Neuronal stem cell (in vitro differentiated cells): ENCODE measurements at regions not wholly inside any gene's neighbourhood (a gene's known extent, or its start where the extent isn't known, plus 50 kb on each side); places are given as distances from the start of the nearest gene placed in this dataset.

Source experiments
- DNase-seq: peaks from one replicate; pipeline ENCODE4 v3.0.0-alpha.2; 2013; ENCODE audit warnings: low spot score
- H2AFZ ChIP-seq: one replicate; pipeline ENCODE4 v1.6.1; 2013; ENCODE audit warnings: mild to moderate bottlenecking, low read length, inconsistent platforms
- H2AK5ac ChIP-seq: 2 replicates; pipeline ENCODE4 v1.6.1; 2013; ENCODE audit warnings: low read depth, mild to moderate bottlenecking, inconsistent platforms, low read length, moderate library complexity, mixed read lengths
- H2BK120ac ChIP-seq: 2 replicates; pipeline ENCODE4 v1.6.1; 2013; ENCODE audit warnings: low read depth, mild to moderate bottlenecking, inconsistent platforms, low read length, moderate library complexity, mixed read lengths
- H2BK12ac ChIP-seq: one replicate; pipeline ENCODE4 v1.6.1; 2013; ENCODE audit warnings: low read length, inconsistent platforms
- H2BK15ac ChIP-seq: 2 replicates; pipeline ENCODE4 v1.6.1; 2013; ENCODE audit warnings: mild to moderate bottlenecking, low read length, inconsistent platforms, mixed read lengths
- H2BK5ac ChIP-seq: one replicate; pipeline ENCODE4 v1.6.1; 2013; ENCODE audit warnings: inconsistent platforms, mild to moderate bottlenecking, low read length, moderate library complexity
- H3K14ac ChIP-seq: one replicate; pipeline ENCODE4 v1.6.1; 2013; ENCODE audit warnings: low read length, inconsistent platforms
- H3K18ac ChIP-seq: 2 replicates; pipeline ENCODE4 v1.6.1; 2013; ENCODE audit warnings: low read length, inconsistent platforms
- H3K23ac ChIP-seq: 2 replicates; pipeline ENCODE4 v1.6.1; 2013; ENCODE audit warnings: low read depth, mild to moderate bottlenecking, mixed read lengths, low read length, inconsistent platforms; ENCODE audit not compliant: poor library complexity
- H3K27ac ChIP-seq: replicated peaks from 3 replicates; pipeline ENCODE4 v1.5.1; 2013; ENCODE audit warnings: low read length, inconsistent platforms
- H3K27me3 ChIP-seq, 3 experiments: 2 replicates each; pipeline ENCODE4 v1.6.1; 2013; ENCODE audit warnings: low read length in 3 of 3, mild to moderate bottlenecking in 2 of 3, inconsistent platforms in 1 of 3, low read depth in 1 of 3, mixed read lengths in 1 of 3, moderate library complexity in 1 of 3; ENCODE audit not compliant: control insufficient read depth in 3 of 3, insufficient read depth in 3 of 3
- H3K36me3 ChIP-seq, 2 donors: replicated peaks in 1 of 2; 2 replicates each; pipeline ENCODE4 v1.6.1; 2013; ENCODE audit warnings: low read length in 2 of 2; ENCODE audit not compliant: control insufficient read depth in 2 of 2, insufficient read depth in 2 of 2
- H3K4ac ChIP-seq: 2 replicates; pipeline ENCODE4 v1.6.1; 2013; ENCODE audit warnings: inconsistent platforms, mild to moderate bottlenecking, low read length, moderate library complexity
- H3K4me1 ChIP-seq, 2 donors: 1 replicate in 1 of 2; 2 replicates in 1 of 2; pipeline ENCODE4 v1.6.1; 2013; ENCODE audit warnings: low read length in 2 of 2, low read depth in 1 of 2; ENCODE audit not compliant: control insufficient read depth in 2 of 2, insufficient read depth in 1 of 2
- H3K4me2 ChIP-seq: one replicate; pipeline ENCODE4 v1.6.1; 2013; ENCODE audit warnings: mild to moderate bottlenecking, low read length, inconsistent platforms; ENCODE audit not compliant: insufficient read depth, poor library complexity, severe bottlenecking
- H3K4me3 ChIP-seq, 2 donors: 2 replicates each; pipeline ENCODE4 v1.5.1; 2013; ENCODE audit warnings: low read length in 2 of 2, mild to moderate bottlenecking in 2 of 2, inconsistent platforms in 1 of 2, moderate library complexity in 1 of 2
- H3K79me1 ChIP-seq: one replicate; pipeline ENCODE4 v1.6.1; 2013; ENCODE audit warnings: low read depth, mild to moderate bottlenecking, inconsistent platforms, low read length, moderate library complexity
- H3K9ac ChIP-seq: one replicate; pipeline ENCODE4 v1.6.1; 2013; ENCODE audit warnings: mild to moderate bottlenecking, low read depth, low read length, inconsistent platforms; ENCODE audit not compliant: poor library complexity
- H3K9me3 ChIP-seq, 2 donors: replicated peaks in 1 of 2; 2 replicates each; pipeline versions ENCODE3 to v1.6.1; 2013; ENCODE audit warnings: low read length in 2 of 2, mild to moderate bottlenecking in 2 of 2, inconsistent platforms in 1 of 2, low read depth in 1 of 2, mixed read lengths in 1 of 2, moderate library complexity in 1 of 2; ENCODE audit not compliant: control insufficient read depth in 2 of 2, insufficient read depth in 1 of 2
- H4K8ac ChIP-seq: one replicate; pipeline ENCODE4 v1.6.1; 2013; ENCODE audit warnings: low read depth, mild to moderate bottlenecking, inconsistent platforms, low read length, moderate library complexity
- H4K91ac ChIP-seq: one replicate; pipeline ENCODE4 v1.6.1; 2013; ENCODE audit warnings: low read length, low read depth, mild to moderate bottlenecking, inconsistent platforms; ENCODE audit not compliant: poor library complexity
- WGBS, 2 donors: extraction: QIAGEN DNeasy Blood & Tissue Kit; methylation state at CpG; one replicate each; pipeline ENCODE4 v1.1.7; 2013; ENCODE audit warnings: missing lambda C conversion rate in 2 of 2, mixed read lengths in 1 of 2; ENCODE audit not compliant: insufficient read length in 2 of 2, insufficient replicate concordance in 1 of 2; ENCODE audit errors: extremely low coverage in 2 of 2; 5-methylcytosine and 5-hydroxymethylcytosine counted together

DNA sequence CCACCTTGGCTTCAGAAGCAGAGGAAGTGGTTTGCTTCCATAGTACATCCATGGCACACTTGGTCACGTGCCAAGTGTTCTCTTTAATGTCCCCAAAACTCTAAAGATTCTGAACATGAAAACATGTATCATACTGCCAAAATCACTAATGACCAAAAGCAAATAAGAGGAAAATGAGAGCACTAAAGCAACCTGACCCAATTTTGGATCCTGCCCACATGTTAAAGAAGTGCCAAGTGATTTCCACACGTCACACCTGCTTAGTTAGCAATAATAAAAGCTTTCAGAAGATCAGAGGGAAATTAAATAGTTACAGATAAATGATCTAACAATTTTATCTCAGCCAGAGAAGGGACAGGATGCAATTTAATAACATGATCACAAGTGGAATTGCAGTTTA is 1170.0 kb downstream of the XPNPEP1 start:
- Histone ChIP-seq H2BK12ac (no peak overlapping the region), H4K8ac (no peak overlapping the region), H3K27ac (no peak overlapping the region), H2BK5ac (no peak overlapping the region), H3K4me1 (no peaks in the 10 kb centered on the region), H3K27me3 (no peaks in the 10 kb centered on the region), H3K9ac (no peak overlapping the region), H3K9me3 (no peaks in the 10 kb centered on the region), H3K4me2 (no peak overlapping the region), H3K36me3 (no peaks in the 10 kb centered on the region), H2AFZ (no peak overlapping the region), H4K91ac (no peak overlapping the region), H3K23ac (no peak overlapping the region), H2BK15ac (no peak overlapping the region), H3K4me3 (no peak overlapping the region), H3K79me1 (no peaks in the 10 kb centered on the region), H3K14ac (no peak overlapping the region), H3K18ac (no peak overlapping the region), H3K4ac (no peak overlapping the region), H2AK5ac (no peak overlapping the region), H2BK120ac (no peak overlapping the region)
- no peak for DNase-seq
- no CpG with 5 or more reads among the region's 2 CpGs for WGBS, 2 donors

DNA sequence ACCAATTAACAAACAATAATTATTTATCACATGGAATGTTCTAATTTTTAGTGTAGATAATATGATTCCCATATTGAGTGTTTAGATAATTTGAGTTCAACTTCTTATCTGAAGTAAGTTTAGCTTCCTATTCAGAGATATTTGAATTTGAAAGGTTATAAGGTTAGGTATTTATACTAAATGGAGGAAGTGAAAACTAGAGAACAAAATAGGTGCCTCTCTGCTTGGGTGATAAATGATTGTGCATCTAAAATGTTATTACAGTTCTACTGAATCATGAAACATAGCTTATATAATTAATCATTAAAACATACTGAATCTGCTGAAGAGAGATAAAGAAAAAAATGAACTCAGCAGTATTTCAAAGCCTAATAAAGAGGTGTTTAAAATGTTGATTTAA is 1174.3 kb downstream of the XPNPEP1 start:
- no peak overlapping the region for H2BK5ac ChIP-seq
- no peaks in the 10 kb centered on the region for H3K36me3 ChIP-seq
- H3K9me3 ChIP-seq: no peaks in the 10 kb centered on the region
- H3K18ac ChIP-seq: no peak overlapping the region
- no peak overlapping the region for H3K14ac ChIP-seq
- no peak overlapping the region for H3K4ac ChIP-seq
- H2BK120ac ChIP-seq: no peak overlapping the region
- H2BK12ac ChIP-seq: no peak overlapping the region
- no peak overlapping the region for H4K91ac ChIP-seq
- H3K27ac ChIP-seq: no peak overlapping the region
- no peaks in the 10 kb centered on the region for H3K27me3 ChIP-seq
- no peak overlapping the region for H3K4me3 ChIP-seq
- no peak for DNase-seq
- no peak overlapping the region for H2BK15ac ChIP-seq
- H2AK5ac ChIP-seq: no peak overlapping the region
- no peak overlapping the region for H3K23ac ChIP-seq
- H3K79me1 ChIP-seq: no peaks in the 10 kb centered on the region
- no peak overlapping the region for H3K4me2 ChIP-seq
- H4K8ac ChIP-seq: no peak overlapping the region
- no peak overlapping the region for H3K9ac ChIP-seq
- no peaks in the 10 kb centered on the region for H3K4me1 ChIP-seq
- no peak overlapping the region for H2AFZ ChIP-seq

DNA sequence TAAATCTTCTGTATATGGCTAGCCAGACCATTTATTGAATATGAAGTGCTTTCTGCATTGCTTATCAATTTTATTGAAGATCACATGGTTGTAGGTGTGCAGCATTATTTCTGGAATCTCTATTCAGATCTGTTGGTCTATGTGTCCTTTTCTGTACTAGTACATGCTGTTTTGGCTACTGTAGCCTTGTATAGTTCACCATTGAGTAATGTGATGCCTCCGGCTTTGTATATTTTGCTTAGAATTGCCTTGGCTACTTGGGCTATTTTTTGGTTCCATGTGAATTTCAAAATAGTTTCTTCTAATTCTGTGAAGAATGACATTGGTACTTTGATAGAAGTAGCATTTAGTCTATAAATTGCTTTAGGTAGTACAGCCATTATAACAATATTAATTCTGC is 1187.2 kb downstream of the XPNPEP1 start:
- Histone ChIP-seq H3K4me1 (no peaks in the 10 kb centered on the region), H3K27me3 (no peaks in the 10 kb centered on the region), H3K79me1 (no peaks in the 10 kb centered on the region), H4K8ac (no peak overlapping the region), H3K4ac (no peak overlapping the region), H2BK120ac (no peak overlapping the region), H3K4me2 (no peak overlapping the region), H3K4me3 (no peak overlapping the region), H2BK15ac (no peak overlapping the region), H4K91ac (no peak overlapping the region), H3K9ac (no peak overlapping the region), H3K18ac (no peak overlapping the region), H3K14ac (no peak overlapping the region), H3K23ac (no peak overlapping the region), H2AFZ (no peak overlapping the region), H2AK5ac (no peak overlapping the region), H3K36me3 (no peaks in the 10 kb centered on the region), H3K9me3 (peaks cover 0 to 2% of the 10 kb centered on the region in 2 donors), H3K27ac (no peak overlapping the region), H2BK5ac (no peak overlapping the region), H2BK12ac (no peak overlapping the region)
- no peak for DNase-seq
- WGBS, 2 donors: no CpG with 5 or more reads among the region's 1 CpG

DNA sequence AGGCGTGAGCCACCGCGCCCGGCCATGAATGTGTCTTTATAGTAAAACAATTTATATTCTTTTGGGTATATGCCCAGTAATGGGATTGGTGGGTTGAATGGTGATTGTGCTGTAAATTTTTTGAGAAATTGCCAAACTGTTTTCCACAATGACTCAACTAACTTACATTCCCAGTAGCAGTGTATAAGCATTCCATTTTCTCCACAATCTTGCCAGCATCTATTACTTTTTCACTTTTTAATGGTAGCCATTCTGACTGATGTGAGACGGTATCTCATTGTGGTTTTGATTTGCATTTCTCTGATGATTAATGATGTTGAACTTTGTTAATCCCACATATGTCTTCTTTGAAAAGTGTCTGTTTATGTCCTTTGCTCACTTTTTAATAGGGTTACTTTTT is 1187.9 kb downstream of the XPNPEP1 start:
- Histone ChIP-seq H3K4me3 (no peak overlapping the region), H3K4ac (no peak overlapping the region), H4K91ac (no peak overlapping the region), H3K9me3 (no peaks in the 10 kb centered on the region), H2AFZ (no peak overlapping the region), H2AK5ac (no peak overlapping the region), H3K18ac (no peak overlapping the region), H2BK5ac (no peak overlapping the region), H2BK12ac (no peak overlapping the region), H3K4me2 (no peak overlapping the region), H3K27ac (no peak overlapping the region), H3K9ac (no peak overlapping the region), H3K27me3 (no peaks in the 10 kb centered on the region), H2BK15ac (no peak overlapping the region), H3K23ac (no peak overlapping the region), H3K14ac (no peak overlapping the region), H4K8ac (no peak overlapping the region), H3K36me3 (no peaks in the 10 kb centered on the region), H3K4me1 (no peaks in the 10 kb centered on the region), H3K79me1 (no peaks in the 10 kb centered on the region), H2BK120ac (no peak overlapping the region)
- DNase-seq: no peak
- no CpG with 5 or more reads among the region's 5 CpGs for WGBS, 2 donors
